ENCODE measurements at regions not wholly inside any gene's neighbourhood (a gene's known extent, or its start where the extent isn't known, plus 50 kb on each side); places are given as distances from the start of the nearest gene placed in this dataset.

GRCh38 chr18:10244341-10244740 is 210.1 kb upstream of the APCDD1 start:
- TF ChIP-seq EZH2 (IDR thresholded peaks at IDR 0.05; ENCODE audit: insufficient read depth, poor library complexity, severe bottlenecking) (no peak), EZH2phosphoT487 (IDR thresholded peaks at IDR 0.05; ENCODE audit: insufficient read depth, low read depth) (no peak)

Measured in GM23248 (cell line).